GM12878 (cell line): ENCODE measurements at regions not wholly inside any gene's neighbourhood (a gene's known extent, or its start where the extent isn't known, plus 50 kb on each side); places are given as distances from the start of the nearest gene placed in this dataset.

Source experiments
- ATAC-seq: fragments of 200-7000 bp; cut with Tn5 transposase; 3 replicates; pipeline ENCODE4 v1.9.1; 2020; ENCODE audit warnings: mild to moderate bottlenecking, moderate library complexity
- BruUV-seq: library from RNA; stranded (reverse); fragments of 400-500 nt; replicated peaks from 2 replicates; lab custom pipeline; 2021; lab: Mats Ljungman, UMichigan
- CTCF ChIA-PET: fragments of 300-600 bp; sonication (Branson Sonifier 250); formaldehyde crosslinking; extraction: SDS; loops from one replicate; lab custom pipeline; 2021; ENCODE audit warnings: inconsistent platforms; lab: Yijun Ruan, JAX
- POLR2A ChIA-PET: fragments of 350-600 bp; formaldehyde crosslinking; extraction: SDS; loops from one replicate; lab custom pipeline; 2021; ENCODE audit warnings: inconsistent platforms; lab: Charles Lee
- RAD21 ChIA-PET: fragments of 300-600 bp; sonication (Branson Sonifier 250); formaldehyde crosslinking; loops from one replicate; lab custom pipeline; 2023; ENCODE audit warnings: antibody characterized with exemption; ENCODE audit not compliant: unreplicated experiment; lab: Charles Lee
- SMC1A ChIA-PET: fragments of 300-600 bp; sonication (Branson Sonifier 250); formaldehyde crosslinking; loops from one replicate; lab custom pipeline; 2023; ENCODE audit not compliant: unreplicated experiment, uncharacterized antibody; lab: Charles Lee
- DNase-seq: peaks from one replicate; pipeline ENCODE4 v3.0.0-alpha.2; 2011; ENCODE audit warnings: low read depth, low spot score
- FAIRE-seq: peaks from 3 replicates; lab custom pipeline; 2011; peaks lifted over from hg19 to GRCh38; lab: Jason Lieb, UNC
- H2AFZ ChIP-seq: 2 replicates; pipeline ENCODE4 v1.6.0; 2011; ENCODE audit warnings: low read depth, low read length, control low read depth; ENCODE audit not compliant: control insufficient read depth
- H3K27ac ChIP-seq: 2 replicates; pipeline ENCODE4 v1.5.1; 2011; ENCODE audit warnings: control low read depth; ENCODE audit not compliant: control insufficient read depth, insufficient read depth
- H3K27me3 ChIP-seq, 2 experiments: replicated peaks in 1 of 2; 2 replicates each; pipeline versions ENCODE4 v1.6.0 to v1.6.1; 2011; ENCODE audit warnings: low read length in 1 of 2; ENCODE audit not compliant: control insufficient read depth in 2 of 2, insufficient read depth in 2 of 2
- H3K36me3 ChIP-seq, 2 experiments: 2 replicates each; pipeline ENCODE4 v1.5.1; 2011; ENCODE audit warnings: low read length in 1 of 2; ENCODE audit not compliant: control insufficient read depth in 2 of 2, insufficient read depth in 2 of 2
- H3K4me1 ChIP-seq: 2 replicates; pipeline ENCODE4 v1.6.1; 2011; ENCODE audit warnings: mild to moderate bottlenecking, low read length, moderate library complexity, mixed read lengths; ENCODE audit not compliant: control insufficient read depth, insufficient read depth
- H3K4me2 ChIP-seq: 2 replicates; pipeline ENCODE4 v1.6.0; 2011; ENCODE audit warnings: control low read depth; ENCODE audit not compliant: control insufficient read depth, insufficient read depth
- H3K4me3 ChIP-seq: fragments of 200-600 bp; sonication (generic); 2 replicates; pipeline ENCODE4 v1.5.1; 2016
- H3K79me2 ChIP-seq: 2 replicates; pipeline ENCODE4 v1.6.0; 2011; ENCODE audit warnings: low read length; ENCODE audit not compliant: control insufficient read depth, insufficient read depth
- H3K9ac ChIP-seq: 2 replicates; pipeline ENCODE4 v1.8.0; 2011; ENCODE audit warnings: low read length, control low read depth, mixed read lengths; ENCODE audit not compliant: control insufficient read depth, insufficient read depth
- H3K9me3 ChIP-seq: replicated peaks from 3 replicates; pipeline ENCODE4 v1.5.1; 2011; ENCODE audit warnings: mild to moderate bottlenecking, low read length; ENCODE audit not compliant: control insufficient read depth, insufficient read depth
- H4K20me1 ChIP-seq: 2 replicates; pipeline ENCODE4 v1.6.0; 2011; ENCODE audit not compliant: control insufficient read depth, insufficient read depth
- CBX5 ChIP-seq: sonication (generic); IDR thresholded peaks from 2 replicates; pipeline ENCODE4 v1.6.1; 2016; ENCODE audit warnings: low read depth, moderate library complexity, mild to moderate bottlenecking, inconsistent platforms
- CEBPB ChIP-seq, 2 experiments: fragments of 150-350 bp in 1 of 2; IDR thresholded peaks; 2 replicates each; pipeline ENCODE4 v1.6.1; 2012 to 2014; ENCODE audit warnings: low read depth in 2 of 2, low read length in 2 of 2, borderline replicate concordance in 1 of 2, inconsistent platforms in 1 of 2
- MXI1 ChIP-seq: fragments of 150-350 bp; IDR thresholded peaks from 2 replicates; pipeline ENCODE4 v1.6.1; 2011; ENCODE audit warnings: low read depth, mild to moderate bottlenecking, inconsistent platforms, low read length, improper control_type of control experiment
- NR2C2 ChIP-seq: IDR thresholded peaks from 2 replicates; pipeline ENCODE4 v1.6.1; 2011; ENCODE audit warnings: borderline replicate concordance, low read depth; ENCODE audit not compliant: control insufficient read depth, insufficient read length
- PBX3 ChIP-seq: IDR thresholded peaks from 2 replicates; pipeline ENCODE4 v1.6.1; 2011; ENCODE audit warnings: mild to moderate bottlenecking, low read depth, low read length, moderate library complexity; ENCODE audit not compliant: insufficient replicate concordance
- PRDM15 ChIP-seq: fragments of 450-650 bp; formaldehyde crosslinking; IDR thresholded peaks from 2 replicates; pipeline ENCODE4 v1.4.0; 2020; ENCODE audit warnings: mild to moderate bottlenecking, moderate library complexity
- RELB ChIP-seq: fragments of 450-650 bp; IDR thresholded peaks from 2 replicates; pipeline ENCODE4 v1.6.1; 2017; ENCODE audit warnings: low read depth, mild to moderate bottlenecking, moderate library complexity
- RFX5 ChIP-seq: IDR thresholded peaks from 2 replicates; pipeline ENCODE4 v1.6.1; 2011; ENCODE audit warnings: low read depth, low read length, improper control_type of control experiment
- SMC3 ChIP-seq: IDR thresholded peaks from 2 replicates; pipeline ENCODE4 v1.6.1; 2011; ENCODE audit warnings: low read length, improper control_type of control experiment, borderline replicate concordance
- ZNF622 ChIP-seq: fragments of 450-650 bp; IDR thresholded peaks from 2 replicates; pipeline ENCODE4 v1.6.1; 2017; ENCODE audit warnings: mild to moderate bottlenecking, inconsistent platforms
- WGBS: methylation state at CpG from one replicate; pipeline ENCODE4 v1.1.6; 2016; ENCODE audit warnings: low lambda C conversion rate; ENCODE audit not compliant: insufficient replicate concordance, insufficient coverage; ENCODE audit errors: missing lambda C conversion rate; 5-methylcytosine and 5-hydroxymethylcytosine counted together
- in situ Hi-C: fragments of 300-500 bp; cut with MboI; formaldehyde crosslinking; loops from 9 replicates; pipeline ENCODE4 v1.14.3; 2018; ENCODE audit warnings: mixed read lengths
- intact Hi-C: fragments of 100-400 bp; cut with micrococcal nuclease; formaldehyde crosslinking; loops from one replicate; pipeline ENCODE4 v1.14.2; 2022; ENCODE audit not compliant: unreplicated experiment

DNA sequence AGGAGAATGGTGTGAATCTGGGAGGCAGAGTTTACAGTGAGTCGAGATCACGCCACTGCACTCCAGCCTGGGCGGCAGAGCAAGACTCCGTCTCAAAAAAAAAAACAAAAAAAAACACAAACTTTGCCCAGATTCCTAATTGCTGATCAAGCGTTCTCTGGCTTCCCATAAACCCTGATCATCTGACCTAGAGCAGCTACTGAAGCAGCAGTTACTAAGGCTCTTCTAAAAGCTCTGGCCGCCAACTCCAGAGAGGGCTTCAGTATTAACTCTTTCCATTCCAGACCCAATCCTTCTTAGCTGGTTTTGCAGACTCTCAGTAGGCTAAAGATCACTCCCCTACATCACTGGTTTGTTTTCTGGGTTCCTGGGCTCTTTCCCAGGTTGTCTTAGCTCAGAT is 201.6 kb downstream of the IGSF11 start (continued):
- TF ChIP-seq CEBPB (IDR thresholded peaks at IDR 0.05; ENCODE audit: borderline replicate concordance in 1 of 2, low read depth in 2 of 2, low read length in 2 of 2) (no peak), NR2C2 (no peak), ZNF622 (no peak)
- TF ChIP-seq, all 136 proteins: peak for 0

DNA sequence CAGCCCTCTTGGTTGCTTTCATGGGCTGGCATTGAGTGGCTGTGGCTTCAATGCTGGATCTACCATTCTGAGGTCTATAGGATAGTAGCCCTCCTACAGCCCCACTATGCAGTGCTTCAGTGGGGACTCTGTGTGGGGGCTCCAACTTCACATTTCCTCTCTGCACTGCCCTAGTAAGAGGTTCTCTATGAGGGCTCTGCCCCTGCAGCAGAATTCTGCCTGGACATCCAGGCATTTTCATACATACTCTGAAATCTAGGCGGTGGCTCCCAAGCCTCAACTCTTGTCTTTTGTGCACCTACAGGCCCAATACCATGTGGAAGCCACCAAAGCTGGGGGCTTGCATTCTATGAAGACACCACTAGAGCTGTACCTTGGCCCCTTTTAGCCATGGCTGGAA is 195.8 kb downstream of the IGSF11 start:
- Histone ChIP-seq H3K4me2 (no peak overlapping the region), H3K27me3 (no peaks in the 10 kb centered on the region), H3K36me3 (no peaks in the 10 kb centered on the region), H3K4me3 (no peak overlapping the region), H2AFZ (no peak overlapping the region)
- POLR2A ChIA-PET, result no interaction called here
- WGBS, result 100% methylated on average over 1 of the region's 1 CpG
- TF ChIP-seq PBX3 (no peak), CBX5 (peak; percentile 55; the same call in 1 of the 2 replicates), MXI1 (no peak), RFX5 (no peak), PRDM15 (CRISPR knock-in tag) (no peak), RELB (no peak), SMC3 (no peak)
- TF ChIP-seq, all 136 proteins: peak for 1
- Histone ChIP-seq H3K9ac (no peak overlapping the region), H4K20me1 (no peaks in the 10 kb centered on the region), H3K27ac (no peak overlapping the region), H3K9me3 (peaks cover 24% of the 10 kb centered on the region; the same call in 2 of the 3 replicates), H3K79me2 (no peaks in the 10 kb centered on the region), H3K4me1 (no peaks in the 10 kb centered on the region)
- FAIRE-seq (no peak), ATAC-seq (no peak), DNase-seq (no peak)
- in situ Hi-C loops (no loop called here), intact Hi-C loops (no loop called here)
- RAD21 ChIA-PET, result no interaction called here
- no TSS peak for BruUV-seq
- SMC1A ChIA-PET, result no interaction called here
- CTCF ChIA-PET, result no interaction called here
